ENCODE measurements at regions not wholly inside any gene's neighbourhood (a gene's known extent, or its start where the extent isn't known, plus 50 kb on each side); places are given as distances from the start of the nearest gene placed in this dataset.
A peak's percentile ranks its signal among the peaks of the same experiment; 100 is the strongest.

GRCh38 chr12:107938446-107938845 lies 163.9 kb downstream of the ASCL4 start:
- no peak for DNase-seq (ENCODE audit: low read depth)
- TF ChIP-seq, protein P1, sequence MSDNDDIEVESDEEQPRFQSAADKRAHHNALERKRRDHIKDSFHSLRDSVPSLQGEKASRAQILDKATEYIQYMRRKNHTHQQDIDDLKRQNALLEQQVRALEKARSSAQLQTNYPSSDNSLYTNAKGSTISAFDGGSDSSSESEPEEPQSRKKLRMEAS (IDR thresholded peaks at IDR 0.05; ENCODE audit: low read depth, low read length) = no peak
- TF ChIP-seq CTCF (IDR thresholded peaks at IDR 0.05; ENCODE audit: low read depth, low read length) = no peak
- no peak for TF ChIP-seq MYC (IDR thresholded peaks at IDR 0.05; ENCODE audit: low read depth, low read length)
- no peak for TF ChIP-seq POLR2A (IDR thresholded peaks at IDR 0.05; ENCODE audit: extremely low read depth, insufficient read length)
- H3K4me3 ChIP-seq (ENCODE audit: low read depth, low read length) = no peak overlapping the region

DNA sequence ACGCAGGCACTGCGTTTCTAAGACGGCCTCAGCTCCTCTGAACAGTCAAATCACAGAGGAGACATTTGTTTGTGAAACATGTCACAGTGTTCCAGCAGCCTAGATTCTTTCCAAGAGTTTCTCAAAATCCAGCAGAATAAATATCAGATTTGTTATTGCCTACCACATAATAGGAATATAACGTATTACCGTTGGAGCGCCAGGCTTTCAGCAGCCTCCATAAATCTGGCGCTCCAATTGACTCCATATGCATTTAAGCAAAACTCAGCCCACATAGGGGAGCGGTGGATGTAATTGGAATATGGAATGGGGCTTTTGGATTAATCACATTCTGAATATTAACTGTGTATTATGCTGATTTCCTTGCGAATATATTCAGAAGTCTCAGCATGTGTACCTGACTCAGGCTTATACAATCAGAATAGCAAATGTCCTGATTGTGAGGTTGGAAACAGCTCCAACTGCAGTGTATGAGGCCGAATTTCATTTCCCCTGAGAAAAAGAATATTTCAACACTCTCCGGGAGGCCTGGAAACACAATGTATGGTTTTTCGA lies 174.0 kb downstream of the ASCL4 start:
- no peak overlapping the region for H3K4me3 ChIP-seq (ENCODE audit: low read depth, low read length)
- no peak for DNase-seq (ENCODE audit: low read depth)
- TF ChIP-seq MYC (IDR thresholded peaks at IDR 0.05; ENCODE audit: low read depth, low read length) = no peak
- no peak for TF ChIP-seq CTCF (IDR thresholded peaks at IDR 0.05; ENCODE audit: low read depth, low read length)
- TF ChIP-seq, protein P1 (IDR thresholded peaks at IDR 0.05; ENCODE audit: low read depth, low read length) = no peak
- no peak for TF ChIP-seq POLR2A (IDR thresholded peaks at IDR 0.05; ENCODE audit: extremely low read depth, insufficient read length)

GRCh38 chr12:107951024-107951423 lies 176.5 kb downstream of the ASCL4 start:
- H3K4me3 ChIP-seq (ENCODE audit: low read depth, low read length) = no peak overlapping the region
- no peak for DNase-seq (ENCODE audit: low read depth)
- TF ChIP-seq MYC (IDR thresholded peaks at IDR 0.05; ENCODE audit: low read depth, low read length) (no peak), POLR2A (IDR thresholded peaks at IDR 0.05; ENCODE audit: extremely low read depth, insufficient read length) (no peak), CTCF (IDR thresholded peaks at IDR 0.05; ENCODE audit: low read depth, low read length) (no peak)
- TF ChIP-seq, protein P1 (IDR thresholded peaks at IDR 0.05; ENCODE audit: low read depth, low read length) = no peak

GRCh38 chr12:107955966-107956643 lies 173.0 kb upstream of the WSCD2 start:
- no peak overlapping the region for H3K4me3 ChIP-seq (ENCODE audit: low read depth, low read length)
- TF ChIP-seq, protein P1 (IDR thresholded peaks at IDR 0.05; ENCODE audit: low read depth, low read length) = no peak
- no peak for TF ChIP-seq POLR2A (IDR thresholded peaks at IDR 0.05; ENCODE audit: extremely low read depth, insufficient read length)
- no peak for TF ChIP-seq CTCF (IDR thresholded peaks at IDR 0.05; ENCODE audit: low read depth, low read length)
- TF ChIP-seq MYC (IDR thresholded peaks at IDR 0.05; ENCODE audit: low read depth, low read length) = no peak
- DNase-seq (ENCODE audit: low read depth) = peak; percentile 26

GRCh38 chr12:107957459-107957858 lies 171.6 kb upstream of the WSCD2 start:
- no peak overlapping the region for H3K4me3 ChIP-seq (ENCODE audit: low read depth, low read length)
- no peak for DNase-seq (ENCODE audit: low read depth)
- no peak for TF ChIP-seq MYC (IDR thresholded peaks at IDR 0.05; ENCODE audit: low read depth, low read length)
- TF ChIP-seq, protein P1 (IDR thresholded peaks at IDR 0.05; ENCODE audit: low read depth, low read length) = no peak
- TF ChIP-seq POLR2A (IDR thresholded peaks at IDR 0.05; ENCODE audit: extremely low read depth, insufficient read length) = no peak
- TF ChIP-seq CTCF (IDR thresholded peaks at IDR 0.05; ENCODE audit: low read depth, low read length) = no peak

Data from NB4 (cell line).